ENCODE measurements at regions not wholly inside any gene's neighbourhood (a gene's known extent, or its start where the extent isn't known, plus 50 kb on each side); places are given as distances from the start of the nearest gene placed in this dataset.

- no peak for DNase-seq (ENCODE audit: low spot score)
These were observed 51.8 kb upstream of the ADGRA1 start for GRCh38 chr10:133035952-133036351.

DNA sequence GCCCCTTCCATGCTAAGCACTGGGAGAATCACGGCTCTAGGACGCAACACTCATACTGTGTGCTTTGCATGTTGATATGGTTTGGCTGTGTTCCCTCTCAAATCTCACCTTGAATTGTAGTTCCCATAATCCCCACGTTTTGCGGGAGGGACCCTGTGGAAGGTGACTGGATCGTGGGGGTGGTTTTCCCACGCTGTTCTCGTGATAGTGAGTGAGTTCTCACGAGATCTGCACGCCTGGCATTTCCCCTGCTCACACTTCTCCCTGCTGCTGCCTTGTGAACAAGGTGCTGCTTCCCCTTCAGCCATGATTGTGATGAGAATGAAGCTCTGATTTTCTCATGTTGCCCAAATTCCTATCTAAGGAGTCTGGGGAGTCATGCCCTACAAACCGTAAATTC, 53.0 kb upstream of the ADGRA1 start:
- DNase-seq (ENCODE audit: low spot score): no peak

DNA sequence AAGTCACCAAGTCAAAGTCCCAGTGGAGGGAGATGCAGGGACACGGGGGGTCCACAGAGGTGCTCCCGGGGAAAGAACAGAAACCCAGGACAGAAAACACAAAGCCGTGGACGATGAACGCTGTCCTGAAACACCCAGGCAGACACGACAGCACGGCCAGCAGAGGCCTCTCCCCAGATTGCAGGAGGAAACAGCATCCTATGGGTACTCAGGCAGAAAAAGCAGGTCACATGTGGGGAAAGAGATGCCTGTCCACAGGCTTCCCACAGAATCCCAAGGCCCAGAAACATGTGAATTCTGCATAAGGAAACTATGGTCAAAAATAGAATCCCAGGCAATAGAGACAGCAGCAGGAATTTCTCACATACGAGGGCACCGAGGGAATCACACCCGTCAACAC, 53.6 kb upstream of the ADGRA1 start:
- no peak for DNase-seq (ENCODE audit: low spot score)

GRCh38 chr10:133033742-133034048, 54.0 kb upstream of the ADGRA1 start:
- no peak for DNase-seq (ENCODE audit: low spot score)

DNA sequence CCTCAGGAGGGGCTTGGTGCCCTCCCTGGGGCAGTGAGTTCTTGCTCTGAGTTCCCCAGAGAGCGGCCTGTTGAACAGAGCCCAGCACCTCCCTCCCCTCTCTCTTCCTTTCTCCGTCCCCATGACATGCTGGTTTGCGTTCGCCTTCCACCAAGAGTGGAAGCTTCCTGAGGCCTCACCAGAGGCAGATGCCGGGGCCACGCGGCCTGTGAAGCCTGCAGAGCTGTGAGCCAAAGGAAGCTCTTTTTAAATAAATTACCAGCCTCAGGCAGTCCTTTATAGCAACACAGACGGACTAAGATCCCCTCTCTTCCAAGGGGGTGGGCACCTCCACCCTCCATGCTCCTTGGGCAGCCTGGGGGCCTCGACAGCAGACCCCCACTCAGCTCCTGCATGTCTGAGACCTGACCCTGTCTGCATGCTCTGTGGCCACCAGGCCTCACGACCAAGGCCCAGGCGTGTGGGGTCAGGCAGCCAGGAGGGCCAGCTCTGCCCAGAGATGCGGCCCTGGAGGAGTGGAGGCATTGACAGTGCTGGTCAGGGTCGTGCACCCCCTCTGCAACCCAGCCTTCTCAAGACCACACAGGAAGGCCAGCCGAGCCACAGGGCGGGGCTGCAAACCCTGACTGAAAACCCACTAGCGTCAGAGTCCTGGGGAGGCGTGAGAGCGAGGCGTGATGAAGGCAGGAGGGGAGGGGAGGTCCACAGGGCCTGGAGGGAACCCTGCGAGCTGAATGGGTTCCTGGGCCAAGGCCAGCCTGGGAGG, 54.6 kb upstream of the ADGRA1 start:
- DNase-seq (ENCODE audit: low spot score): no peak

DNA sequence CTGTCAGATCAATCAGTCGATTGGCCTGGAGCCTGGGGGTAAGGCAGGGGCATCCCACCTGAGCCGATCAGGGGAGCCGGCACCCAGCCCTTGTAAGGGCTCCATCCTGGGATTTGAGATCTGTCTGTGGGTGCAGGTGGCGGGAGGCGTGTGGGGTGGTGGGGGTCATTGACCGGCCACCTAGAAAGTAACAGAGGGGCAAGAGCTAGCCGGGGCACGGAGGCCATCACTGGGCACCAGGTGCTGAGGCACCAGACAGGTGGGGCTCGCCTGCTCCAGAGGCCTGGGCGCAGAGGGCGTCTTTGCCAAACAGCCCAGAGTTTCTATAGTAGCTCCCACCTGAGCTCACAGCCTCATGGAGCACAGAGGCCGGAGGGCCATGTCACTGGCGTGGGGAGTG, 55.5 kb upstream of the ADGRA1 start:
- no peak for DNase-seq (ENCODE audit: low spot score)

DNA sequence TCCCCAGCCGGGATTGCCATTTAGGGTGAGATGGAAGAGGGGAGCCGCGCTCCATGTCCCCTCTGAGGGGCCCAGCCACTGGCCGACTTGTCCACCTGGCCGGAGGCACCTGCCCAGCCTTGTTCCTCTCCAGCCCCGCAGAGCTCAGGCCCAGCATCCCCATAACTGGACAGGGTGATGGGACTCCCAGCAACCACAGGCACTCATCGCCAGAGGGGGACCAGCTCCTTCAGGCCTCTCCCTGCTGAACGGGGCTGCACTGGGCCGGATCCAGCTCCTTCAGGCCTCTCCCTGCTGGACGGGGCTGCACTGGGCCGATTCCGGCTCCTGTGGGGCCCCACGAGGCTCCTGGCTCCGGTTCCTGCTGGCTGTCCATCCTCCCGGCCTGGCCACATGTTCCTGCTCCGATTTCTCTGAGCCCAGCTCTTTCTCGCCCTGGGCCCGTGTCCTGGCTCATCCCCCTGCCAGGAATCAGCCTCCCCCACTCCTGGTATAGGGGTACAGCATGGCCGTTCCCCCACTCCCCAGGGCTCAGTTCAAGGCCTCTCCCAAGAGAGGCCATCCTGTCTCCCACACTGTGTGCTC, 56.1 kb upstream of the ADGRA1 start:
- no peak for DNase-seq (ENCODE audit: low spot score)

- no peak for DNase-seq (ENCODE audit: low spot score)
These were observed 56.9 kb upstream of the ADGRA1 start for GRCh38 chr10:133030781-133031180.

DNA sequence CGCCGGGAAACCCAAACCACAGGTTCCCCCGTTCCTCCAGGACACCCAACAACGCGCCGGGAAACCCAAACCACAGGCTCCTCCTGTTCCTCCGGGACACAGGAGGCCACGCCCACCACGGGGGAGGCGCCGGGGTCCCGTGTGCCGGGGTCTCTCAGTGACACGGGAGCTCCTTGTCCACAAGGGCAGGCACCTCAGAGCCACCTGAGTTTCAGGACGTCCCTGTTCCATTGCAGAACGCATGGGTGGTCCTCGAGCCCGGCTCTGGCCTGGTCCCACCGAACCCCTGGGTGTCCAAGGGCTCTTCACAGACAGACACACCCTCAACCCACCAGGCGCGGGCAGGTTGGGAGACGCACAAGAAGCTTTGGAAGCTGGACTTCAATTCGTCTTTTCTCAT, 57.6 kb upstream of the ADGRA1 start:
- no peak for DNase-seq (ENCODE audit: low spot score)

DNA sequence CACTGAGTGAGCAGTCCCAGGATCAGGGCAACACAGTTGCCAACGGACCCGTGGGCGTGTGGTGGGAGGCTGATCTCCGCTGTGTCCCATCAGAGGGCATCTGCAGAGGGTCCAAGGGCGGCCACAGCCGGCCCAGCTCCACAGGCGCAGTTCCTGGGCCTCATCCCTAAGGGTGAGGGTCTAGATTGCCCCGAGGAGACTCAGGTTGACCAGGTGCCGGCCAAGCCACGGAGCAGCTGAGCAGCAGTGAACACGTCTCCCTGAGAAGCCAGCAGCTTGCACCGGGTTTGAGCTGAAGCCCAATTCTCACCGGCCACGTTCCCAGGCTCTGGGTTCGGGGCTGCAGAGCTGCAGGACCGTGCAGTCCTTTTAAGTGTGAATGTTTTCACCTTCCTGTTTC, 58.8 kb upstream of the ADGRA1 start:
- no peak for DNase-seq (ENCODE audit: low spot score)

GRCh38 chr10:133028158-133028557, 59.6 kb upstream of the ADGRA1 start:
- DNase-seq (ENCODE audit: low spot score): no peak

DNA sequence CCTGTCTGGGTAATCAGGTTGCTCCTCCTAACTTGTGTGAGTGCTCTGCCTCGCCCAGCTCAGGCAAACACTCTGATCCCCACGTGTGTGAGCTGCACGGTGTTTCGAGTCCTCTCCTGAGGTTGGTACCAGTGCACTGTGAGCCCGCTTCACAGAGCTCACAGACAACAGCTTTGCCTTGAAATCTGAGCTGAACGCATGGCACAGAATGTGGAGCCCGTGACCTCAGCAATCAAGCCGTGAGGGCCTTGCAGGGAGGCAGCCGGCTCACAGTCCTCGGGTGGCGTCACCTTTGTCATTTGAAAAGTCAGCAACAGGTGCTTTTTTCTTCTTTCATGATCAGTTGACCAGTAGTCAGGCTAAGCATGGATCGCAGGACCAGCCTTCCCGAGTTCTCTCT, 60.2 kb upstream of the ADGRA1 start:
- DNase-seq (ENCODE audit: low spot score): no peak

GRCh38 chr10:133026726-133027395, 60.9 kb upstream of the ADGRA1 start:
- DNase-seq (ENCODE audit: low spot score): no peak

- DNase-seq (ENCODE audit: low spot score): no peak
These were observed 61.6 kb upstream of the ADGRA1 start for GRCh38 chr10:133026171-133026570.

DNA sequence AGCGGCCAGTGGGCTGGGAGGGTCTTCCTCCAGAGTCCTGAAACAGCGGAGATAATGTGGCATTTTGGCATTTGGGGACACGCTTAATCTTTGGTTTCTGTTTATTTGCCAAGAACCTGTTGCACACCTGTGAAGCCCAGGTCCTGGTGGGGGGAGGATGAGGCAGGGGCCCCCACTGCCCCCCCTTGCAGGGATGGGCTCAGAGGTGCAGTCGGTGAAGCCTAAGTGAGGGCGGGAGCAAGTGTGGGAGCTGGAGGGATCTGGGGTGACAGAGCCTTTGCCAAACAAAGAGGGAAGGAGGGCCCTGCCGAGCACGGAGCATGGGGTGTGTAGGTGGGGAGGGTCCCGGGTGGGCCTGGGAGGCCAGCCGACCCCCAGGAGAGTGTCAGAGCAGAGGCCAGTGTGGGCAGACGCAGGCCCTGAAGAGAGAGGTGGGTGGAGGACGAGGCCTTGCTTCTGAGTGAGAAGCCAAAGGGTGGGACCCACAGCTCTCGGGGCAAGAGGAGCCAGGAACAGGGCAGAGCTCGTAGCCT, 62.1 kb upstream of the ADGRA1 start:
- no peak for DNase-seq (ENCODE audit: low spot score)

GRCh38 chr10:133024704-133025557, 62.8 kb upstream of the ADGRA1 start:
- no peak for DNase-seq (ENCODE audit: low spot score)

DNA sequence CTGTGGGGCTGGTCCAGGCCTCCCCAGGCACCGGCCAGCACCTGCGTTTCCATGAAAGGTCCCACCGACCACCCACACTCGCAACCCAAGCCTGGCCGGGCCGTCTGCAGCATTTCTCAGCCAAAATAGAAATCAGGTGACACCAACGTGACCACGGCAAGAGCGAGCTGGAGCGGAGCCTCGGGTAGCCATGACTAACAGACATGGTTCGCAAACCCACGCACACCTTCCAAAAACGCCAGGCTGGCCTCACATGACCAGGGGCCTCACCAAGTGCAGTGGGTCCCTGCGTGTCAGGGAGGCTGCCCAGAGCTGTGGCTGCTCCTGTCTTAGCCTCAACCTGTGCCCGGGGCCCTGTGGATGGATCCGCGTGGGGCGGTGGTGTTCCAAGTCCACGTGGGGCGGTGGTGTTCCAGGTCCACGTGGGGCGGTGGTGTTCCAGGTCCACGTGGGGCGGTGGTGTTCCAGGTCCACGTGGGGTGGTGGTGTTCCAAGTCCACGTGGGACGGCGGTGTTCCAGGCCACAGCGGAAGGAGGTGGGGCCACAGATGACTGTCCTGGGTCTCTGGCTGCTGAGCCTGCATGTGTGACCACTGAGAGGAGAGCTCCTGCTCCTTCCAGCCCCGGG, 64.4 kb upstream of the ADGRA1 start:
- DNase-seq (ENCODE audit: low spot score): no peak

GRCh38 chr10:133022776-133023100, 65.0 kb upstream of the ADGRA1 start:
- DNase-seq (ENCODE audit: low spot score): no peak

- no peak for DNase-seq (ENCODE audit: low spot score)
These were observed 65.6 kb upstream of the ADGRA1 start for GRCh38 chr10:133021963-133022775.

GRCh38 chr10:133021116-133021962, 66.4 kb upstream of the ADGRA1 start:
- DNase-seq (ENCODE audit: low spot score): no peak

Measured in SK-N-DZ (cell line).